ENCODE measurements at regions not wholly inside any gene's neighbourhood (a gene's known extent, or its start where the extent isn't known, plus 50 kb on each side); places are given as distances from the start of the nearest gene placed in this dataset.

- Histone ChIP-seq H3K4me1 (ENCODE audit: control insufficient read depth, extremely low read depth, insufficient read depth, low read length) (no peaks in the 10 kb centered on the region), H4K20me1 (ENCODE audit: control insufficient read depth, extremely low read depth, insufficient read depth, low read length) (no peaks in the 10 kb centered on the region), H3K4me2 (ENCODE audit: control insufficient read depth, extremely low read depth, insufficient read depth, low read depth, low read length) (no peak overlapping the region), H3K4me3 (ENCODE audit: control insufficient read depth in 2 of 3, extremely low read depth in 1 of 3, insufficient read depth in 2 of 3, low read depth in 1 of 3, low read length in 3 of 3) (no peak overlapping the region), H3K9me3 (ENCODE audit: control insufficient read depth, low read depth, low read length) (no peaks in the 10 kb centered on the region), H3K36me3 (ENCODE audit: control insufficient read depth in 2 of 2, extremely low read depth in 1 of 2, insufficient read depth in 2 of 2, low read length in 2 of 2) (no peaks in the 10 kb centered on the region), H3K27ac (ENCODE audit: control insufficient read depth, insufficient read depth, low read length) (no peak overlapping the region), H3K79me2 (ENCODE audit: control insufficient read depth, insufficient read depth, low read length) (no peaks in the 10 kb centered on the region), H2AFZ (ENCODE audit: control insufficient read depth, low read length) (no peak overlapping the region), H3K27me3 (ENCODE audit: control insufficient read depth, extremely low read depth, insufficient read depth, low read length) (no peaks in the 10 kb centered on the region), H3K9ac (ENCODE audit: control insufficient read depth, extremely low read depth, insufficient read depth, low read length) (no peak overlapping the region), H3K9me1 (ENCODE audit: control insufficient read depth, extremely low read depth, insufficient read depth, low read length) (no peaks in the 10 kb centered on the region)
- FAIRE-seq, result no peak
- dilution Hi-C loops (cut with MboI; ENCODE audit: extremely low pct_ligation_motif_present, low sequenced_read_pairs), result no loop called here
- TF ChIP-seq CTCF (optimal IDR thresholded peaks at IDR 0.05 in 1 of 3, IDR thresholded peaks at IDR 0.05 in 1 of 3, conservative IDR thresholded peaks at IDR 0.05 in 1 of 3; ENCODE audit: extremely low read depth in 1 of 3, insufficient read depth in 2 of 3, low read length in 3 of 3) (no peak), EZH2 (IDR thresholded peaks at IDR 0.05; ENCODE audit: low read length) (no peak)
- DNase-seq (ENCODE audit: low read depth, low spot score), result no peak
These were observed 1590.0 kb upstream of the LRRTM1 start for GRCh38 chr2:81894451-81894990.

GRCh38 chr2:81876624-81877023 is 1572.1 kb upstream of the LRRTM1 start:
- Histone ChIP-seq H3K27me3 (ENCODE audit: control insufficient read depth, extremely low read depth, insufficient read depth, low read length) (no peaks in the 10 kb centered on the region), H3K4me3 (ENCODE audit: control insufficient read depth in 2 of 3, extremely low read depth in 1 of 3, insufficient read depth in 2 of 3, low read depth in 1 of 3, low read length in 3 of 3) (no peak overlapping the region), H3K27ac (ENCODE audit: control insufficient read depth, insufficient read depth, low read length) (no peak overlapping the region), H3K9me1 (ENCODE audit: control insufficient read depth, extremely low read depth, insufficient read depth, low read length) (no peaks in the 10 kb centered on the region), H3K9ac (ENCODE audit: control insufficient read depth, extremely low read depth, insufficient read depth, low read length) (no peak overlapping the region), H3K36me3 (ENCODE audit: control insufficient read depth in 2 of 2, extremely low read depth in 1 of 2, insufficient read depth in 2 of 2, low read length in 2 of 2) (no peaks in the 10 kb centered on the region), H2AFZ (ENCODE audit: control insufficient read depth, low read length) (no peak overlapping the region), H4K20me1 (ENCODE audit: control insufficient read depth, extremely low read depth, insufficient read depth, low read length) (no peaks in the 10 kb centered on the region), H3K9me3 (ENCODE audit: control insufficient read depth, low read depth, low read length) (no peaks in the 10 kb centered on the region), H3K4me1 (ENCODE audit: control insufficient read depth, extremely low read depth, insufficient read depth, low read length) (no peaks in the 10 kb centered on the region), H3K79me2 (ENCODE audit: control insufficient read depth, insufficient read depth, low read length) (no peaks in the 10 kb centered on the region), H3K4me2 (ENCODE audit: control insufficient read depth, extremely low read depth, insufficient read depth, low read depth, low read length) (no peak overlapping the region)
- no peak for FAIRE-seq
- dilution Hi-C loops (cut with MboI; ENCODE audit: extremely low pct_ligation_motif_present, low sequenced_read_pairs), result no loop called here
- DNase-seq (ENCODE audit: low read depth, low spot score), result no peak
- TF ChIP-seq CTCF (optimal IDR thresholded peaks at IDR 0.05 in 1 of 3, IDR thresholded peaks at IDR 0.05 in 1 of 3, conservative IDR thresholded peaks at IDR 0.05 in 1 of 3; ENCODE audit: extremely low read depth in 1 of 3, insufficient read depth in 2 of 3, low read length in 3 of 3) (no peak), EZH2 (IDR thresholded peaks at IDR 0.05; ENCODE audit: low read length) (no peak)
